ENCODE measurements at regions not wholly inside any gene's neighbourhood (a gene's known extent, or its start where the extent isn't known, plus 50 kb on each side); places are given as distances from the start of the nearest gene placed in this dataset.

GRCh38 chr7:156327474-156327873 is 313.1 kb upstream of the RNF32 start:
- TF ChIP-seq, protein P1, sequence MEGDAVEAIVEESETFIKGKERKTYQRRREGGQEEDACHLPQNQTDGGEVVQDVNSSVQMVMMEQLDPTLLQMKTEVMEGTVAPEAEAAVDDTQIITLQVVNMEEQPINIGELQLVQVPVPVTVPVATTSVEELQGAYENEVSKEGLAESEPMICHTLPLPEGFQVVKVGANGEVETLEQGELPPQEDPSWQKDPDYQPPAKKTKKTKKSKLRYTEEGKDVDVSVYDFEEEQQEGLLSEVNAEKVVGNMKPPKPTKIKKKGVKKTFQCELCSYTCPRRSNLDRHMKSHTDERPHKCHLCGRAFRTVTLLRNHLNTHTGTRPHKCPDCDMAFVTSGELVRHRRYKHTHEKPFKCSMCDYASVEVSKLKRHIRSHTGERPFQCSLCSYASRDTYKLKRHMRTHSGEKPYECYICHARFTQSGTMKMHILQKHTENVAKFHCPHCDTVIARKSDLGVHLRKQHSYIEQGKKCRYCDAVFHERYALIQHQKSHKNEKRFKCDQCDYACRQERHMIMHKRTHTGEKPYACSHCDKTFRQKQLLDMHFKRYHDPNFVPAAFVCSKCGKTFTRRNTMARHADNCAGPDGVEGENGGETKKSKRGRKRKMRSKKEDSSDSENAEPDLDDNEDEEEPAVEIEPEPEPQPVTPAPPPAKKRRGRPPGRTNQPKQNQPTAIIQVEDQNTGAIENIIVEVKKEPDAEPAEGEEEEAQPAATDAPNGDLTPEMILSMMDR (IDR thresholded peaks at IDR 0.05; ENCODE audit: poor library complexity): no peak
- TF ChIP-seq EZH2 (IDR thresholded peaks at IDR 0.05; ENCODE audit: borderline replicate concordance) (no peak), EZH2phosphoT487 (IDR thresholded peaks at IDR 0.05; ENCODE audit: low read depth, severe bottlenecking, unreplicated experiment) (no peak)

Data from hepatocyte (in vitro differentiated cells).